GM12891 (cell line): ENCODE measurements at regions not wholly inside any gene's neighbourhood (a gene's known extent, or its start where the extent isn't known, plus 50 kb on each side); places are given as distances from the start of the nearest gene placed in this dataset.

Source experiments
- PAX5 ChIP-seq: IDR thresholded peaks from 2 replicates; pipeline ENCODE4 v1.6.1; 2011; ENCODE audit warnings: low read length, moderate library complexity, mild to moderate bottlenecking; ENCODE audit not compliant: insufficient read depth, severe bottlenecking
- POLR2A ChIP-seq: IDR thresholded peaks from 2 replicates; pipeline ENCODE4 v1.6.1; 2011; ENCODE audit warnings: low read depth, low read length, control low read depth
- POLR2AphosphoS5 ChIP-seq: IDR thresholded peaks from 2 replicates; pipeline ENCODE4 v1.6.1; 2011; ENCODE audit warnings: low read depth, low read length, control low read depth
- POU2F2 ChIP-seq: IDR thresholded peaks from 2 replicates; pipeline ENCODE4 v1.6.1; 2011; ENCODE audit warnings: low read depth, mild to moderate bottlenecking, control low read depth, low read length, moderate library complexity
- SPI1 ChIP-seq: IDR thresholded peaks from 2 replicates; pipeline ENCODE4 v1.6.1; 2011; ENCODE audit warnings: low read depth, low read length, control low read depth
- TAF1 ChIP-seq: IDR thresholded peaks from 2 replicates; pipeline ENCODE4 v1.6.1; 2011; ENCODE audit warnings: low read depth, low read length, control low read depth

- no peak for TF ChIP-seq POU2F2
- TF ChIP-seq POLR2A: no peak
- no peak for TF ChIP-seq TAF1
- no peak for TF ChIP-seq POLR2AphosphoS5
- no peak for TF ChIP-seq SPI1
- TF ChIP-seq PAX5: no peak
Observed at GRCh38 chr7:82624337-82624736, 180.8 kb upstream of the CACNA2D1 start.
